ENCODE measurements at regions not wholly inside any gene's neighbourhood (a gene's known extent, or its start where the extent isn't known, plus 50 kb on each side); places are given as distances from the start of the nearest gene placed in this dataset.

- no peak for DNase-seq (ENCODE audit: low read depth, low spot score)
- no peak overlapping the region for H3K27ac ChIP-seq
Observed at GRCh38 chr9:20205821-20206220, 416.5 kb downstream of the MLLT3 start.

GRCh38 chr9:20200991-20201431 lies 412.2 kb upstream of the SLC24A2 start:
- no peak for DNase-seq (ENCODE audit: low read depth, low spot score)

GRCh38 chr9:20200581-20200980 lies 411.7 kb upstream of the SLC24A2 start:
- DNase-seq (ENCODE audit: low read depth, low spot score) = no peak
- no peak overlapping the region for H3K27ac ChIP-seq

More at GRCh38 chr9:20200991-20201431, 412.2 kb upstream of the SLC24A2 start:
- H3K27ac ChIP-seq = no peak overlapping the region

- DNase-seq (ENCODE audit: low read depth, low spot score) = no peak
- H3K27ac ChIP-seq = no peak overlapping the region
Observed at GRCh38 chr9:20199111-20199510, 410.3 kb upstream of the SLC24A2 start.

- peak; percentile 57 for DNase-seq (ENCODE audit: low read depth, low spot score)
- H3K27ac ChIP-seq = peak overlapping the region; percentile 19
Observed at GRCh38 chr9:20197976-20198685, 409.3 kb upstream of the SLC24A2 start.

- H3K27ac ChIP-seq = no peak overlapping the region
- no peak for DNase-seq (ENCODE audit: low read depth, low spot score)
Observed at GRCh38 chr9:20191228-20191840, 402.5 kb upstream of the SLC24A2 start.

- H3K27ac ChIP-seq = no peak overlapping the region
- DNase-seq (ENCODE audit: low read depth, low spot score) = no peak
Observed at GRCh38 chr9:20189871-20190270, 401.0 kb upstream of the SLC24A2 start.

GRCh38 chr9:20188616-20189369 lies 400.0 kb upstream of the SLC24A2 start:
- no peak overlapping the region for H3K27ac ChIP-seq
- no peak for DNase-seq (ENCODE audit: low read depth, low spot score)

- H3K27ac ChIP-seq = no peak overlapping the region
- DNase-seq (ENCODE audit: low read depth, low spot score) = no peak
Observed at GRCh38 chr9:20187318-20187717, 398.5 kb upstream of the SLC24A2 start.

GRCh38 chr9:20186823-20187222 lies 398.0 kb upstream of the SLC24A2 start:
- no peak overlapping the region for H3K27ac ChIP-seq
- no peak for DNase-seq (ENCODE audit: low read depth, low spot score)

GRCh38 chr9:20186231-20186630 lies 397.4 kb upstream of the SLC24A2 start:
- no peak for DNase-seq (ENCODE audit: low read depth, low spot score)
- H3K27ac ChIP-seq = no peak overlapping the region

- DNase-seq (ENCODE audit: low read depth, low spot score) = no peak
- H3K27ac ChIP-seq = no peak overlapping the region
Observed at GRCh38 chr9:20184541-20184940, 395.7 kb upstream of the SLC24A2 start.

- no peak for DNase-seq (ENCODE audit: low read depth, low spot score)
- H3K27ac ChIP-seq = no peak overlapping the region
Observed at GRCh38 chr9:20178679-20179078, 389.8 kb upstream of the SLC24A2 start.

- DNase-seq (ENCODE audit: low read depth, low spot score) = no peak
- no peak overlapping the region for H3K27ac ChIP-seq
Observed at GRCh38 chr9:20178197-20178596, 389.4 kb upstream of the SLC24A2 start.

GRCh38 chr9:20170122-20170521 lies 381.3 kb upstream of the SLC24A2 start:
- H3K27ac ChIP-seq = no peak overlapping the region
- no peak for DNase-seq (ENCODE audit: low read depth, low spot score)

- H3K27ac ChIP-seq = no peak overlapping the region
- DNase-seq (ENCODE audit: low read depth, low spot score) = no peak
Observed at GRCh38 chr9:20152151-20152725, 363.4 kb upstream of the SLC24A2 start.

GRCh38 chr9:20148416-20148815 lies 359.6 kb upstream of the SLC24A2 start:
- H3K27ac ChIP-seq = no peak overlapping the region
- no peak for DNase-seq (ENCODE audit: low read depth, low spot score)

GRCh38 chr9:20144197-20144596 lies 355.4 kb upstream of the SLC24A2 start:
- DNase-seq (ENCODE audit: low read depth, low spot score) = no peak
- H3K27ac ChIP-seq = no peak overlapping the region

- no peak for DNase-seq (ENCODE audit: low read depth, low spot score)
- no peak overlapping the region for H3K27ac ChIP-seq
Observed at GRCh38 chr9:20139763-20140290, 351.0 kb upstream of the SLC24A2 start.

GRCh38 chr9:20138841-20139240 lies 350.0 kb upstream of the SLC24A2 start:
- no peak for DNase-seq (ENCODE audit: low read depth, low spot score)
- H3K27ac ChIP-seq = no peak overlapping the region

GRCh38 chr9:20138116-20138515 lies 349.3 kb upstream of the SLC24A2 start:
- no peak overlapping the region for H3K27ac ChIP-seq
- DNase-seq (ENCODE audit: low read depth, low spot score) = no peak
